ENCODE measurements at regions not wholly inside any gene's neighbourhood (a gene's known extent, or its start where the extent isn't known, plus 50 kb on each side); places are given as distances from the start of the nearest gene placed in this dataset.

DNA sequence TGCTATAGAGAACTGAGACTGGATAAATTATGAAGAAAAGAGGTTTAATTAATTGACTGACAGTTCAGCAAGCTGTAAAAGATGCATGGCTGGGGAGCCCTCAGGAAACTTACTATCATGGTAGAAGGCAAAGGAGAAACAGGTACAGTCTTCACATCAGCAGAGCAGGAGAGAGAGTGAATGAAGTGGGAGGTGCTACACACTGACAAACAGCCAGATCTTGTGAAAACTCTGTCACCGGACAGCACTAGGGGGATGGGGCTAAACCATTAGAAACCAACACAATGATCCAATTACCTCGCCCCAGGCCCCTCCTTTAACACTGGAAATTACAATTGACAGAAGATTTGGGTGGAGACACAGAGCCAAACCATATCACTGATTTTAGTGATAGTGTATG lies 682.4 kb downstream of the SLC16A7 start:
- Histone ChIP-seq H4K8ac (ENCODE audit: extremely low read depth, insufficient read depth, low read length) (no peak overlapping the region), H2AFZ (ENCODE audit: low read length) (no peak overlapping the region)

More for the DNA sequence above, 682.4 kb downstream of the SLC16A7 start:
- Histone ChIP-seq H2BK20ac (ENCODE audit: low read length) (no peak overlapping the region), H3K27me3 (replicated peaks in 1 of 4; ENCODE audit: control insufficient read depth in 3 of 4, extremely low read depth in 1 of 4, insufficient read depth in 3 of 4, low read length in 3 of 4) (no peaks in the 10 kb centered on the region), H2BK15ac (ENCODE audit: low read length) (no peak overlapping the region), H3K79me2 (ENCODE audit: control insufficient read depth in 1 of 2, insufficient read depth in 2 of 2, low read length in 2 of 2) (no peaks in the 10 kb centered on the region), H3K9me3 (ENCODE audit: insufficient read depth in 2 of 2, low read depth in 1 of 2, low read length in 1 of 2) (peaks cover 12 to 18% of the 10 kb centered on the region in 2 experiments; a peak in 3 of 4 replicates), H3K4me3 (ENCODE audit: extremely low read depth in 1 of 4, insufficient read depth in 2 of 4, low read depth in 3 of 4, low read length in 4 of 4) (no peak overlapping the region), H3K23me2 (ENCODE audit: low read depth, low read length) (no peaks in the 10 kb centered on the region), H2BK120ac (replicated peaks; ENCODE audit: low read depth, low read length) (no peak overlapping the region), H4K20me1 (replicated peaks in 1 of 2; ENCODE audit: control insufficient read depth in 1 of 2, insufficient read depth in 2 of 2, low read length in 2 of 2) (no peaks in the 10 kb centered on the region), H2BK12ac (ENCODE audit: low read depth, low read length) (no peak overlapping the region), H3K18ac (ENCODE audit: extremely low read depth, low read length) (no peak overlapping the region), H2AK5ac (ENCODE audit: low read depth, low read length) (no peak overlapping the region), H3K79me1 (ENCODE audit: low read depth, low read length) (no peaks in the 10 kb centered on the region), H3K36me3 (ENCODE audit: control insufficient read depth in 2 of 4, insufficient read depth in 4 of 4, low read length in 3 of 4) (no peaks in the 10 kb centered on the region), H3K27ac (ENCODE audit: low read depth, low read length) (no peak overlapping the region), H3K56ac (replicated peaks; ENCODE audit: insufficient read length, low read depth, low read length) (no peak overlapping the region), H3K4ac (replicated peaks; ENCODE audit: insufficient read length, low read depth, low read length) (no peak overlapping the region), H4K5ac (ENCODE audit: insufficient read length, low read depth, low read length) (no peak overlapping the region), H3K4me2 (ENCODE audit: insufficient read depth in 1 of 2, low read depth in 2 of 2, low read length in 2 of 2) (no peak overlapping the region), H2BK5ac (ENCODE audit: low read depth, low read length) (no peak overlapping the region), H3K9ac (replicated peaks in 1 of 4; ENCODE audit: extremely low read depth in 1 of 4, low read depth in 3 of 4, low read length in 3 of 4) (no peak overlapping the region), H3K14ac (ENCODE audit: insufficient read length) (no peak overlapping the region), H3K23ac (ENCODE audit: insufficient read length) (no peak overlapping the region), H3K4me1 (replicated peaks in 1 of 4; ENCODE audit: control insufficient read depth in 3 of 4, insufficient read depth in 4 of 4, low read length in 3 of 4) (no peaks in the 10 kb centered on the region), H4K91ac (replicated peaks; ENCODE audit: insufficient read length, low read length) (no peak overlapping the region)
- WGBS, 2 experiments (ENCODE audit: extremely low coverage in 1 of 2, insufficient coverage in 1 of 2, insufficient read length in 1 of 2, insufficient replicate concordance in 2 of 2, low coverage in 1 of 2, low lambda C conversion rate in 2 of 2, missing lambda C conversion rate in 1 of 2), result 83% methylated on average over 2 of the region's 2 CpGs; no CpG with 5 or more reads in 1 of the 2 experiments
- DNase-seq (ENCODE audit: low read depth in 1 of 2, low spot score in 2 of 2), result no peak
- FAIRE-seq, result no peak
- no peak for TF ChIP-seq BCL11A (IDR thresholded peaks at IDR 0.05; ENCODE audit: low read depth in 2 of 2, low read length in 2 of 2)
- no peak for TF ChIP-seq MAFK (IDR thresholded peaks at IDR 0.05; ENCODE audit: low read depth, low read length)
- TF ChIP-seq, protein P1, sequence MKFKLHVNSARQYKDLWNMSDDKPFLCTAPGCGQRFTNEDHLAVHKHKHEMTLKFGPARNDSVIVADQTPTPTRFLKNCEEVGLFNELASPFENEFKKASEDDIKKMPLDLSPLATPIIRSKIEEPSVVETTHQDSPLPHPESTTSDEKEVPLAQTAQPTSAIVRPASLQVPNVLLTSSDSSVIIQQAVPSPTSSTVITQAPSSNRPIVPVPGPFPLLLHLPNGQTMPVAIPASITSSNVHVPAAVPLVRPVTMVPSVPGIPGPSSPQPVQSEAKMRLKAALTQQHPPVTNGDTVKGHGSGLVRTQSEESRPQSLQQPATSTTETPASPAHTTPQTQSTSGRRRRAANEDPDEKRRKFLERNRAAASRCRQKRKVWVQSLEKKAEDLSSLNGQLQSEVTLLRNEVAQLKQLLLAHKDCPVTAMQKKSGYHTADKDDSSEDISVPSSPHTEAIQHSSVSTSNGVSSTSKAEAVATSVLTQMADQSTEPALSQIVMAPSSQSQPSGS (IDR thresholded peaks at IDR 0.05; ENCODE audit: low read length), result no peak
- no peak for TF ChIP-seq ASH2L (IDR thresholded peaks at IDR 0.05; ENCODE audit: low read length)
- TF ChIP-seq TEAD4 (IDR thresholded peaks at IDR 0.05; ENCODE audit: low read depth, low read length), result no peak
- TF ChIP-seq BACH1 (IDR thresholded peaks at IDR 0.05; ENCODE audit: low read length), result no peak
- no peak for TF ChIP-seq ZNF274 (IDR thresholded peaks at IDR 0.05; ENCODE audit: borderline replicate concordance, extremely low read depth, low read length)
- TF ChIP-seq SAP30 (IDR thresholded peaks at IDR 0.05; ENCODE audit: insufficient read depth, insufficient replicate concordance, low read length), result no peak
- ChIA-PET POLR2A (ENCODE audit: partially characterized antibody) (no interaction called here), CTCF (ENCODE audit: partially characterized antibody) (no interaction called here)
